HG03439 (cell line): ENCODE measurements at regions not wholly inside any gene's neighbourhood (a gene's known extent, or its start where the extent isn't known, plus 50 kb on each side); places are given as distances from the start of the nearest gene placed in this dataset.
"Not testable (repeated sequence)": the region's sequence is repeated elsewhere in the genome, so short reads cannot be mapped to it uniquely, and the experiment has no call there.

ENCODE experiments used
- ATAC-seq: cut with Tn5 transposase; IDR thresholded peaks from one replicate; pipeline ENCODE4 v1.9.1; 2021; ENCODE audit warnings: mild to moderate bottlenecking, moderate library complexity; ENCODE audit not compliant: unreplicated experiment

GRCh38 chr4:156553659-156554058 is 417.9 kb downstream of the PDGFC start:
- ATAC-seq, result no peak

- no peak for ATAC-seq
Observed at GRCh38 chr4:156547891-156548290, 423.7 kb downstream of the PDGFC start.

- ATAC-seq, result no peak
Observed at GRCh38 chr4:156547439-156547838, 424.2 kb downstream of the PDGFC start.

- ATAC-seq, result no peak
Observed at GRCh38 chr4:156545003-156545785, 426.4 kb downstream of the PDGFC start.

- no peak for ATAC-seq
Observed at GRCh38 chr4:156539376-156539775, 432.2 kb downstream of the PDGFC start.

GRCh38 chr4:156538651-156539257 is 432.8 kb downstream of the PDGFC start:
- ATAC-seq, result no peak

GRCh38 chr4:156538210-156538609 is 433.4 kb downstream of the PDGFC start:
- ATAC-seq, result no peak

- ATAC-seq, result no peak
Observed at GRCh38 chr4:156537286-156537685, 434.3 kb downstream of the PDGFC start.

- no peak for ATAC-seq
Observed at GRCh38 chr4:156536661-156537060, 434.9 kb downstream of the PDGFC start.

GRCh38 chr4:156534205-156534604 is 437.4 kb downstream of the PDGFC start:
- no peak for ATAC-seq

GRCh38 chr4:156528216-156528615 is 443.4 kb downstream of the PDGFC start:
- ATAC-seq, result no peak

- no peak for ATAC-seq
Observed at GRCh38 chr4:156527237-156527993, 444.2 kb downstream of the PDGFC start.

- ATAC-seq, result no peak
Observed at GRCh38 chr4:156523991-156524390, 447.6 kb downstream of the PDGFC start.

- ATAC-seq, result no peak
Observed at GRCh38 chr4:156523492-156523891, 448.1 kb downstream of the PDGFC start.

GRCh38 chr4:156521631-156522030 is 450.0 kb downstream of the PDGFC start:
- no peak for ATAC-seq

GRCh38 chr4:156517956-156518355 is 453.6 kb downstream of the PDGFC start:
- ATAC-seq, result no peak

GRCh38 chr4:156517546-156517945 is 454.1 kb downstream of the PDGFC start:
- ATAC-seq, result no peak

- no peak for ATAC-seq
Observed at GRCh38 chr4:156516698-156517097, 454.9 kb downstream of the PDGFC start.

- ATAC-seq, result no peak
Observed at GRCh38 chr4:156515295-156515694, 456.3 kb downstream of the PDGFC start.

- no peak for ATAC-seq
Observed at GRCh38 chr4:156512622-156513021, 459.0 kb downstream of the PDGFC start.

- not testable (repeated sequence) for ATAC-seq
Observed at GRCh38 chr4:156509921-156510320, 461.7 kb downstream of the PDGFC start.
